ENCODE measurements at regions not wholly inside any gene's neighbourhood (a gene's known extent, or its start where the extent isn't known, plus 50 kb on each side); places are given as distances from the start of the nearest gene placed in this dataset.

GRCh38 chr13:97161582-97162231 lies 60.4 kb upstream of the MBNL2 start:
- Mint-ChIP-seq H3K4me3 (ENCODE audit: unreplicated experiment) (no peak overlapping the region), H3K27me3 (ENCODE audit: insufficient read depth, unreplicated experiment) (no peaks in the 10 kb centered on the region), H3K4me1 (ENCODE audit: insufficient read depth, unreplicated experiment) (no peaks in the 10 kb centered on the region), H3K9me3 (ENCODE audit: unreplicated experiment) (no peaks in the 10 kb centered on the region), H3K27ac (ENCODE audit: low read depth, unreplicated experiment) (no peak overlapping the region), H3K36me3 (ENCODE audit: insufficient read depth, unreplicated experiment) (no peaks in the 10 kb centered on the region)
- TF ChIP-seq CTCF (IDR thresholded peaks at IDR 0.05; ENCODE audit: unreplicated experiment): no peak
- intact Hi-C loops (cut with micrococcal nuclease): no loop called here
- BruUV-seq (replicated peaks): no TSS peak
- CTCF ChIA-PET: interaction anchor here (0.6 to 1.3 kb wide), 3 partner anchors 52 to 295 kb away, joined by 3 read pairs; no protein-coding TSS in a partner anchor
- POLR2A ChIA-PET: interaction anchor here (0.6 to 1.0 kb wide), 3 partner anchors 8 to 142 kb away, joined by 3 to 4 read pairs (median 3); no protein-coding TSS in a partner anchor
- no peak for DNase-seq (ENCODE audit: unreplicated experiment)

GRCh38 chr13:97165502-97166425 lies 56.4 kb upstream of the MBNL2 start:
- TF ChIP-seq CTCF (IDR thresholded peaks at IDR 0.05; ENCODE audit: unreplicated experiment): no peak
- BruUV-seq (replicated peaks): no TSS peak
- ChIA-PET CTCF (interaction anchor here (0.6 to 0.7 kb wide), 3 partner anchors 11 to 849 kb away, joined by 3 read pairs; no protein-coding TSS in a partner anchor), POLR2A (interaction anchor here (0.8 kb wide), 1 partner anchor 46 kb away, joined by 5 read pairs; no protein-coding TSS in a partner anchor)
- H3K27me3 Mint-ChIP-seq (ENCODE audit: insufficient read depth, unreplicated experiment): no peaks in the 10 kb centered on the region
- H3K9me3 Mint-ChIP-seq (ENCODE audit: unreplicated experiment): no peaks in the 10 kb centered on the region
- no peak overlapping the region for H3K4me3 Mint-ChIP-seq (ENCODE audit: unreplicated experiment)
- no peak for DNase-seq (ENCODE audit: unreplicated experiment)
- H3K4me1 Mint-ChIP-seq (ENCODE audit: insufficient read depth, unreplicated experiment): no peaks in the 10 kb centered on the region
- H3K36me3 Mint-ChIP-seq (ENCODE audit: insufficient read depth, unreplicated experiment): no peaks in the 10 kb centered on the region
- H3K27ac Mint-ChIP-seq (ENCODE audit: low read depth, unreplicated experiment): no peak overlapping the region
- intact Hi-C loops (cut with micrococcal nuclease): no loop called here

GRCh38 chr13:97171136-97171535 lies 51.0 kb upstream of the MBNL2 start:
- Mint-ChIP-seq H3K36me3 (ENCODE audit: insufficient read depth, unreplicated experiment) (no peaks in the 10 kb centered on the region), H3K27me3 (ENCODE audit: insufficient read depth, unreplicated experiment) (peaks cover 36% of the 10 kb centered on the region), H3K4me3 (ENCODE audit: unreplicated experiment) (no peak overlapping the region), H3K4me1 (ENCODE audit: insufficient read depth, unreplicated experiment) (no peaks in the 10 kb centered on the region), H3K9me3 (ENCODE audit: unreplicated experiment) (no peaks in the 10 kb centered on the region), H3K27ac (ENCODE audit: low read depth, unreplicated experiment) (no peak overlapping the region)
- POLR2A ChIA-PET: no interaction called here
- no peak for DNase-seq (ENCODE audit: unreplicated experiment)
- intact Hi-C loops (cut with micrococcal nuclease): no loop called here
- TF ChIP-seq CTCF (IDR thresholded peaks at IDR 0.05; ENCODE audit: unreplicated experiment): no peak
- no TSS peak for BruUV-seq (replicated peaks)
- CTCF ChIA-PET: interaction anchor here (0.7 to 1.5 kb wide), 5 partner anchors 42 to 193 kb away, joined by 3 to 4 read pairs (median 3); no protein-coding TSS in a partner anchor
